PFSK-1 (cell line): ENCODE measurements at regions not wholly inside any gene's neighbourhood (a gene's known extent, or its start where the extent isn't known, plus 50 kb on each side); places are given as distances from the start of the nearest gene placed in this dataset.

Experiments
- POLR2AphosphoS5 ChIP-seq: IDR thresholded peaks from 2 replicates; pipeline ENCODE4 v1.6.1; 2012; ENCODE audit warnings: low read depth, mild to moderate bottlenecking, control low read depth, low read length, moderate library complexity
- TF ChIP-seq, protein P1 (sequence below), 2 experiments: IDR thresholded peaks; 2 replicates each; pipeline versions ENCODE4 v1.6.1 to v1.8.0; 2011 to 2012; ENCODE audit warnings: low read depth in 2 of 2, low read length in 2 of 2, control low read depth in 1 of 2, inconsistent platforms in 1 of 2, mild to moderate bottlenecking in 1 of 2, moderate library complexity in 1 of 2; ENCODE audit not compliant: insufficient read depth in 1 of 2

DNA sequence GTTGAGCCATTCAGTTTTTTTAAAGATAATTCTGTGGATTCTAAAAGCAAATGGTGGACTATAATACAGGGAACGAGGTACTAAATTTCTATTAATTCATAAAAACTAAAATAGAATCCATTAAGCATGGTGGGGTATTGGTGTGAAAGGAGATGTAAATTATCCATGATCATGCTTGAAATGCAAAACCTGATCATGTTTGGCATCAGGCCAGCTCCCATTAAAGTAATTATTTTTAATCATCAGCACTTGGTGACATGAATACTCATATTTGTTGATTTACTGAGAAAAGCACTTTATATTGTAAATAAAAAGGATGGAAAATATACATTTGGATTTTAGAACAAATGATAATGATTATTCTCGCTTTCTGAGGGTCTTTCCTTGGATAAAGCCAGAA is 232.3 kb upstream of the MEIS1 start:
- no peak for TF ChIP-seq POLR2AphosphoS5
- TF ChIP-seq, protein P1, sequence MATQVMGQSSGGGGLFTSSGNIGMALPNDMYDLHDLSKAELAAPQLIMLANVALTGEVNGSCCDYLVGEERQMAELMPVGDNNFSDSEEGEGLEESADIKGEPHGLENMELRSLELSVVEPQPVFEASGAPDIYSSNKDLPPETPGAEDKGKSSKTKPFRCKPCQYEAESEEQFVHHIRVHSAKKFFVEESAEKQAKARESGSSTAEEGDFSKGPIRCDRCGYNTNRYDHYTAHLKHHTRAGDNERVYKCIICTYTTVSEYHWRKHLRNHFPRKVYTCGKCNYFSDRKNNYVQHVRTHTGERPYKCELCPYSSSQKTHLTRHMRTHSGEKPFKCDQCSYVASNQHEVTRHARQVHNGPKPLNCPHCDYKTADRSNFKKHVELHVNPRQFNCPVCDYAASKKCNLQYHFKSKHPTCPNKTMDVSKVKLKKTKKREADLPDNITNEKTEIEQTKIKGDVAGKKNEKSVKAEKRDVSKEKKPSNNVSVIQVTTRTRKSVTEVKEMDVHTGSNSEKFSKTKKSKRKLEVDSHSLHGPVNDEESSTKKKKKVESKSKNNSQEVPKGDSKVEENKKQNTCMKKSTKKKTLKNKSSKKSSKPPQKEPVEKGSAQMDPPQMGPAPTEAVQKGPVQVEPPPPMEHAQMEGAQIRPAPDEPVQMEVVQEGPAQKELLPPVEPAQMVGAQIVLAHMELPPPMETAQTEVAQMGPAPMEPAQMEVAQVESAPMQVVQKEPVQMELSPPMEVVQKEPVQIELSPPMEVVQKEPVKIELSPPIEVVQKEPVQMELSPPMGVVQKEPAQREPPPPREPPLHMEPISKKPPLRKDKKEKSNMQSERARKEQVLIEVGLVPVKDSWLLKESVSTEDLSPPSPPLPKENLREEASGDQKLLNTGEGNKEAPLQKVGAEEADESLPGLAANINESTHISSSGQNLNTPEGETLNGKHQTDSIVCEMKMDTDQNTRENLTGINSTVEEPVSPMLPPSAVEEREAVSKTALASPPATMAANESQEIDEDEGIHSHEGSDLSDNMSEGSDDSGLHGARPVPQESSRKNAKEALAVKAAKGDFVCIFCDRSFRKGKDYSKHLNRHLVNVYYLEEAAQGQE (IDR thresholded peaks at IDR 0.05; ENCODE audit: insufficient read depth in 1 of 2, low read depth in 2 of 2, low read length in 2 of 2) = no peak
